Jurkat, Clone E6-1 (cell line): ENCODE measurements at regions not wholly inside any gene's neighbourhood (a gene's known extent, or its start where the extent isn't known, plus 50 kb on each side); places are given as distances from the start of the nearest gene placed in this dataset.
"Not testable (repeated sequence)": the region's sequence is repeated elsewhere in the genome, so short reads cannot be mapped to it uniquely, and the experiment has no call there.

Experiments used
- DNase-seq: peaks from one replicate; pipeline ENCODE4 v3.0.0-alpha.2; 2011; ENCODE audit warnings: low read depth, low spot score
- H3K4me3 ChIP-seq: 2 replicates; pipeline ENCODE4 v1.5.1; 2011; ENCODE audit warnings: mild to moderate bottlenecking, low read length, control low read depth, moderate library complexity

GRCh38 chr4:23441530-23442069, 448.2 kb downstream of the PPARGC1A start:
- no peak for DNase-seq
- H3K4me3 ChIP-seq = no peak overlapping the region

GRCh38 chr4:23438764-23439163, 451.1 kb downstream of the PPARGC1A start:
- H3K4me3 ChIP-seq = no peak overlapping the region
- no peak for DNase-seq

GRCh38 chr4:23429497-23429896, 460.4 kb downstream of the PPARGC1A start:
- no peak overlapping the region for H3K4me3 ChIP-seq
- DNase-seq = no peak

GRCh38 chr4:23425570-23425969, 464.3 kb downstream of the PPARGC1A start:
- DNase-seq = no peak
- H3K4me3 ChIP-seq = no peak overlapping the region

- H3K4me3 ChIP-seq = no peak overlapping the region
These were observed 466.3 kb downstream of the PPARGC1A start for GRCh38 chr4:23423540-23423939.

GRCh38 chr4:23422878-23423277, 467.0 kb downstream of the PPARGC1A start:
- no peak overlapping the region for H3K4me3 ChIP-seq
- DNase-seq = no peak

More at GRCh38 chr4:23423540-23423939, 466.3 kb downstream of the PPARGC1A start:
- DNase-seq = no peak

GRCh38 chr4:23413631-23414030, 476.2 kb downstream of the PPARGC1A start:
- DNase-seq = no peak
- no peak overlapping the region for H3K4me3 ChIP-seq

- DNase-seq = no peak
- H3K4me3 ChIP-seq = no peak overlapping the region
These were observed 477.1 kb downstream of the PPARGC1A start for GRCh38 chr4:23412701-23413100.

- H3K4me3 ChIP-seq, DNase-seq: not testable (repeated sequence)
These were observed 480.9 kb downstream of the PPARGC1A start for GRCh38 chr4:23408913-23409312.

GRCh38 chr4:23401572-23401971, 488.3 kb downstream of the PPARGC1A start:
- no peak for DNase-seq
- H3K4me3 ChIP-seq = no peak overlapping the region

GRCh38 chr4:23392860-23393458, 496.9 kb downstream of the PPARGC1A start:
- H3K4me3 ChIP-seq = no peak overlapping the region
- no peak for DNase-seq

GRCh38 chr4:23390246-23390645, 499.6 kb downstream of the PPARGC1A start:
- H3K4me3 ChIP-seq = no peak overlapping the region
- no peak for DNase-seq

- no peak for DNase-seq
- no peak overlapping the region for H3K4me3 ChIP-seq
These were observed 501.0 kb downstream of the PPARGC1A start for GRCh38 chr4:23388699-23389395.

- no peak overlapping the region for H3K4me3 ChIP-seq
- no peak for DNase-seq
These were observed 501.6 kb downstream of the PPARGC1A start for GRCh38 chr4:23388255-23388654.

GRCh38 chr4:23384741-23385140, 505.1 kb downstream of the PPARGC1A start:
- DNase-seq = no peak
- H3K4me3 ChIP-seq = no peak overlapping the region

GRCh38 chr4:23382879-23383278, 507.0 kb downstream of the PPARGC1A start:
- no peak overlapping the region for H3K4me3 ChIP-seq
- no peak for DNase-seq

GRCh38 chr4:23374259-23374658, 515.6 kb downstream of the PPARGC1A start:
- no peak for DNase-seq
- no peak overlapping the region for H3K4me3 ChIP-seq

- DNase-seq = no peak
- H3K4me3 ChIP-seq = no peak overlapping the region
These were observed 516.6 kb downstream of the PPARGC1A start for GRCh38 chr4:23373261-23373660.

- no peak overlapping the region for H3K4me3 ChIP-seq
- DNase-seq = no peak
These were observed 518.3 kb downstream of the PPARGC1A start for GRCh38 chr4:23371533-23371932.

- DNase-seq = no peak
- no peak overlapping the region for H3K4me3 ChIP-seq
These were observed 520.5 kb downstream of the PPARGC1A start for GRCh38 chr4:23369331-23369730.
